Keratinocyte (primary cell): ENCODE measurements at regions not wholly inside any gene's neighbourhood (a gene's known extent, or its start where the extent isn't known, plus 50 kb on each side); places are given as distances from the start of the nearest gene placed in this dataset.

Experiments used
- DNase-seq: peaks from one replicate; pipeline ENCODE4 v3.0.0-alpha.2; 2011; ENCODE audit warnings: low read depth, missing footprints, low spot score
- FAIRE-seq: peaks from 2 replicates; lab custom pipeline; 2011; peaks lifted over from hg19 to GRCh38; lab: Jason Lieb, UNC
- H2AFZ ChIP-seq: 2 replicates; pipeline ENCODE4 v1.6.0; 2012; ENCODE audit warnings: low read length, control low read depth, inconsistent platforms; ENCODE audit not compliant: control insufficient read depth
- H3K27ac ChIP-seq: 2 replicates; pipeline ENCODE4 v1.5.1; 2011; ENCODE audit warnings: low read length; ENCODE audit not compliant: control insufficient read depth, insufficient read depth
- H3K27me3 ChIP-seq: 3 replicates; pipeline ENCODE4 v1.6.0; 2011; ENCODE audit warnings: low read length; ENCODE audit not compliant: control insufficient read depth, insufficient read depth; ENCODE audit errors: extremely low read depth
- H3K36me3 ChIP-seq, 2 experiments: 2 replicates in 1 of 2; 3 replicates in 1 of 2; pipeline ENCODE4 v1.5.1; 2011; ENCODE audit warnings: low read length in 2 of 2, mild to moderate bottlenecking in 1 of 2; ENCODE audit not compliant: control insufficient read depth in 2 of 2, insufficient read depth in 2 of 2; ENCODE audit errors: extremely low read depth in 1 of 2
- H3K4me1 ChIP-seq: 3 replicates; pipeline ENCODE4 v1.5.1; 2011; ENCODE audit warnings: low read length; ENCODE audit not compliant: control insufficient read depth, insufficient read depth; ENCODE audit errors: extremely low read depth
- H3K4me2 ChIP-seq: 3 replicates; pipeline ENCODE4 v1.6.0; 2011; ENCODE audit warnings: low read depth, low read length; ENCODE audit not compliant: control insufficient read depth, insufficient read depth; ENCODE audit errors: extremely low read depth
- H3K4me3 ChIP-seq, 3 experiments: fragments of 200-600 bp in 1 of 3; sonication (generic) in 1 of 3; 2 replicates in 2 of 3; 3 replicates in 1 of 3; pipeline ENCODE4 v1.5.1; 2011 to 2016; ENCODE audit warnings: low read length in 3 of 3, mild to moderate bottlenecking in 3 of 3, control low read depth in 2 of 3, inconsistent platforms in 1 of 3, low read depth in 1 of 3, mixed read lengths in 1 of 3, mixed run types in 1 of 3, moderate library complexity in 1 of 3; ENCODE audit not compliant: control insufficient read depth in 2 of 3, insufficient read depth in 2 of 3; ENCODE audit errors: extremely low read depth in 1 of 3
- H3K79me2 ChIP-seq: 2 replicates; pipeline ENCODE4 v1.6.0; 2012; ENCODE audit warnings: low read length; ENCODE audit not compliant: control insufficient read depth, insufficient read depth
- H3K9ac ChIP-seq: 3 replicates; pipeline ENCODE4 v1.6.0; 2011; ENCODE audit warnings: low read length; ENCODE audit not compliant: control insufficient read depth, insufficient read depth; ENCODE audit errors: extremely low read depth
- H3K9me1 ChIP-seq: 3 replicates; pipeline ENCODE4 v1.6.0; 2011; ENCODE audit warnings: low read length; ENCODE audit not compliant: control insufficient read depth, insufficient read depth; ENCODE audit errors: extremely low read depth
- H3K9me3 ChIP-seq: 2 replicates; pipeline ENCODE4 v1.5.1; 2012; ENCODE audit warnings: low read depth, low read length; ENCODE audit not compliant: control insufficient read depth
- H4K20me1 ChIP-seq: 3 replicates; pipeline ENCODE4 v1.6.0; 2011; ENCODE audit warnings: low read length; ENCODE audit not compliant: control insufficient read depth, insufficient read depth; ENCODE audit errors: extremely low read depth
- EZH2 ChIP-seq: IDR thresholded peaks from one replicate; pipeline ENCODE4 v1.6.1; 2012; ENCODE audit warnings: inconsistent platforms, mild to moderate bottlenecking, low read length, moderate library complexity
- dilution Hi-C: fragments of 300-500 bp; cut with MboI; formaldehyde crosslinking; loops from one replicate; pipeline ENCODE4 v1.7.0; 2020; ENCODE audit warnings: low sequenced_read_pairs; ENCODE audit not compliant: extremely low pct_ligation_motif_present
- TF ChIP-seq, protein P1 (sequence below), 3 experiments: IDR thresholded peaks in 1 of 3; conservative IDR thresholded peaks in 1 of 3; optimal IDR thresholded peaks in 1 of 3; 2 replicates in 2 of 3; 3 replicates in 1 of 3; pipeline versions ENCODE3 to v1.5.1; 2011; ENCODE audit warnings: low read length in 3 of 3, mild to moderate bottlenecking in 3 of 3, moderate library complexity in 2 of 3, control low read depth in 1 of 3, inconsistent platforms in 1 of 3; ENCODE audit not compliant: insufficient read depth in 2 of 3; ENCODE audit errors: extremely low read depth in 1 of 3

DNA sequence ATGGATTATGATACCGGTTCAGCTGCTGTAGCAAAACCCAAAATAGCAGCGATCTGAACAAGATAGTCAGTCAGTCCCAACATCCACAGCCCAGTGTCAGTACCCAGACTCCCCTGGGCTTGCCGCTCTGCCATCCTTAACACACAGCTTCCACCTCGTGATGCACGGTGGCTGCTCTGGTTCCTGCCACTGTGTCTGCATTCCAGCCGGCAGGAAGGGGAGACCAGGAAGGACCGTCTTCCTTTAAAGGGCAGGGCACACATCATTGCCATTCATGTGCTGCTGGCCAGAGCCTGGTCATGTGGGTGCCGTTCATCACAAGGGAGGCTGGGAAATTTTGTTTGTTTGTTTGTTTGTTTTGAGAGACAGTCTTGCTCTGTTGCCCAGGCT lies 131.0 kb upstream of the IER5L start:
- DNase-seq (no peak), FAIRE-seq (no peak)
- Histone ChIP-seq H3K9me3 (no peaks in the 10 kb centered on the region), H3K36me3 (no peaks in the 10 kb centered on the region), H3K4me1 (no peaks in the 10 kb centered on the region), H3K4me2 (no peak overlapping the region), H3K9me1 (no peaks in the 10 kb centered on the region), H3K4me3 (no peak overlapping the region), H2AFZ (no peak overlapping the region), H3K27ac (no peak overlapping the region), H3K9ac (no peak overlapping the region), H4K20me1 (no peaks in the 10 kb centered on the region), H3K27me3 (no peaks in the 10 kb centered on the region), H3K79me2 (no peaks in the 10 kb centered on the region)
- no peak for TF ChIP-seq EZH2
- TF ChIP-seq, protein P1, sequence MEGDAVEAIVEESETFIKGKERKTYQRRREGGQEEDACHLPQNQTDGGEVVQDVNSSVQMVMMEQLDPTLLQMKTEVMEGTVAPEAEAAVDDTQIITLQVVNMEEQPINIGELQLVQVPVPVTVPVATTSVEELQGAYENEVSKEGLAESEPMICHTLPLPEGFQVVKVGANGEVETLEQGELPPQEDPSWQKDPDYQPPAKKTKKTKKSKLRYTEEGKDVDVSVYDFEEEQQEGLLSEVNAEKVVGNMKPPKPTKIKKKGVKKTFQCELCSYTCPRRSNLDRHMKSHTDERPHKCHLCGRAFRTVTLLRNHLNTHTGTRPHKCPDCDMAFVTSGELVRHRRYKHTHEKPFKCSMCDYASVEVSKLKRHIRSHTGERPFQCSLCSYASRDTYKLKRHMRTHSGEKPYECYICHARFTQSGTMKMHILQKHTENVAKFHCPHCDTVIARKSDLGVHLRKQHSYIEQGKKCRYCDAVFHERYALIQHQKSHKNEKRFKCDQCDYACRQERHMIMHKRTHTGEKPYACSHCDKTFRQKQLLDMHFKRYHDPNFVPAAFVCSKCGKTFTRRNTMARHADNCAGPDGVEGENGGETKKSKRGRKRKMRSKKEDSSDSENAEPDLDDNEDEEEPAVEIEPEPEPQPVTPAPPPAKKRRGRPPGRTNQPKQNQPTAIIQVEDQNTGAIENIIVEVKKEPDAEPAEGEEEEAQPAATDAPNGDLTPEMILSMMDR (optimal IDR thresholded peaks at IDR 0.05 in 1 of 3, IDR thresholded peaks at IDR 0.05 in 1 of 3, conservative IDR thresholded peaks at IDR 0.05 in 1 of 3; ENCODE audit: extremely low read depth in 1 of 3, insufficient read depth in 2 of 3, low read length in 3 of 3), result no peak
- dilution Hi-C loops, result no loop called here

DNA sequence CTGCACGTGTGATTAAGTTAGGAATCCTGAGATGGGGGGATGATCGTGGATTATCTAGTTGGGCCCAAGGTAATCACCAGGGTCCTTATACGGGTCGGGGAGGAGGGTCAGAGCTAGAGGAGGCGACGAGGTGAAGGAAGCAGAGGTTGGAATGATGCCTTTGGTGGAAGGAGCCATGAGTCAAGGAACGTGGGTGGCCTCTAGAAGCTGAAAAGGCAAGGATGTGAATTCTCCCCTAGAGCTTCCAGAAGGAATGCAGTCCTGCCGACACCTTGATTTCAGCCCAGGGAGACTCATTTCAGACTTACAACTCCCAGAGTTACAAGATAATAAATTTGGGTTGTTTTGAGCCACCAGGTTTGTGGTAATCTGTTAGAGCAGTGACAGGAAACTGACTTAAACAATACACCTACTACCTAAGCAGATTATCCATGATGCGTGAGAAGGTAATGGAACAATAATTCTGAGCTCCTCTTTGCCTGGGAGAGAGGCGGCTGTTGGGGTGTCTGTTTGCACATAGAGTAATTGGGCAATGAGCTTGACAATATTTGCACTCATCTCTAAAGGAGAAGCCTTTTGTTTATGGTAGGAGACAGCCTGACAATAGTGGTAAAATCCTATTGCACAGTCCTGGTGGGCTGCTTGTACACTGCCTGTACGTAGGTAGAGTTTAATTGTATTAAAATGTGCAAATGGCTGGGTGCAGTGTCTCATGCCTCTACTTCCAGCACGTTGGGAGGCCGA lies 129.3 kb upstream of the IER5L start:
- Histone ChIP-seq H3K27me3 (no peaks in the 10 kb centered on the region), H3K4me1 (no peaks in the 10 kb centered on the region), H3K79me2 (no peaks in the 10 kb centered on the region), H3K27ac (no peak overlapping the region), H4K20me1 (no peaks in the 10 kb centered on the region), H3K4me2 (no peak overlapping the region), H3K9ac (no peak overlapping the region), H3K36me3 (no peaks in the 10 kb centered on the region), H3K9me1 (no peaks in the 10 kb centered on the region), H3K4me3 (no peak overlapping the region), H3K9me3 (no peaks in the 10 kb centered on the region), H2AFZ (no peak overlapping the region)
- dilution Hi-C loops, result no loop called here
- DNase-seq (no peak), FAIRE-seq (no peak)
- no peak for TF ChIP-seq EZH2
- TF ChIP-seq, protein P1 (optimal IDR thresholded peaks at IDR 0.05 in 1 of 3, IDR thresholded peaks at IDR 0.05 in 1 of 3, conservative IDR thresholded peaks at IDR 0.05 in 1 of 3; ENCODE audit: extremely low read depth in 1 of 3, insufficient read depth in 2 of 3, low read length in 3 of 3), result no peak
